ENCODE measurements at regions not wholly inside any gene's neighbourhood (a gene's known extent, or its start where the extent isn't known, plus 50 kb on each side); places are given as distances from the start of the nearest gene placed in this dataset.
A peak's percentile ranks its signal among the peaks of the same experiment; 100 is the strongest.

GRCh38 chr3:72459588-72459987 lies 388.7 kb downstream of the SHQ1 start:
- DNase-seq (ENCODE audit: low read depth) = no peak

GRCh38 chr3:72458375-72458774 lies 389.9 kb downstream of the SHQ1 start:
- no peak for DNase-seq (ENCODE audit: low read depth)

GRCh38 chr3:72454441-72454840 lies 393.8 kb downstream of the SHQ1 start:
- DNase-seq (ENCODE audit: low read depth) = no peak

GRCh38 chr3:72453706-72454105 lies 394.5 kb downstream of the SHQ1 start:
- DNase-seq (ENCODE audit: low read depth) = no peak

DNA sequence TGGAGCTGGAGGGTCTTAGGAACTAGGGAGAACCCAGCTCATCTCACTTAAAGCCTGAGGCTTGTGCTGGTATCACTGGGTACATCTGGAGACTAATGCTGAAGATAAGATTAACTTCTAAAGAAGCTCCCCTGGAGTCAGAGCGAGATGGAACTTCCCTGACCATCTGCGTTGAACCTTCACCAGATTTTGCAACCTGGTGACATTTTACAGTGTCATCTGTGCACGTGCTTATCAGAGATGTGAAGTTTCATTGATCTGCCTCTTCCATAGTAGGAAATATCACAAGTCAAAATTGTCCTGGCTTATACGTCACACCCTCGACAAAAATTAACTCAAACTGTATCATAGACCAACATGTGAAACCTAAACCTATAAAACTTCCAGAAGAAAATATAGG lies 395.5 kb downstream of the SHQ1 start:
- DNase-seq (ENCODE audit: low read depth) = no peak

GRCh38 chr3:72451841-72452240 lies 396.4 kb downstream of the SHQ1 start:
- DNase-seq (ENCODE audit: low read depth) = no peak

GRCh38 chr3:72449551-72449950 lies 398.7 kb downstream of the SHQ1 start:
- DNase-seq (ENCODE audit: low read depth) = no peak

- DNase-seq (ENCODE audit: low read depth) = no peak
Measured at GRCh38 chr3:72448858-72449257, 399.4 kb downstream of the SHQ1 start.

DNA sequence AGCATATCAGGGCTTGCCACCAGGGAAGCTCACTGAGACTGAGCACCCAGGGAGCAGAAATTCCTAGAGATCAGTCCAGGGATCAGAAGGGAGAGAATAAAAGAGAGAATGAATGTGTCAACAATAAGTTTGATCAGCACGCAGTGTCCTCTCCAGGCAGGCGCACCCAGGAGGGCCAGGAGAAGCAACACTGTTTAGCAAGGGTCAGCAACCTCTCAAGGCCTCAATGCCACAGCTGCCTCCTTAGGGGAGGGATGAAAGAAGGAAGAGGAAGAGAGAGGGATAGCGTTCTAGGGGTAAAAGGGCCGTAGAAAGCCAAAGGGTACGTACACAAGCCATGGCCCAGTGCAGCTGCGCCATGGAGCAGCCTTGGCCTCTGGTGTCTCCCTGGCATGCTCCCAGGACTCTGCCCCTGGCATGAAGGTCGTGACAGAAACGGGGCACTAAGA lies 399.8 kb downstream of the SHQ1 start:
- DNase-seq (ENCODE audit: low read depth) = no peak

- peak; percentile 92 for DNase-seq (ENCODE audit: low read depth)
Measured at GRCh38 chr3:72447059-72447946, 400.9 kb downstream of the SHQ1 start.

DNA sequence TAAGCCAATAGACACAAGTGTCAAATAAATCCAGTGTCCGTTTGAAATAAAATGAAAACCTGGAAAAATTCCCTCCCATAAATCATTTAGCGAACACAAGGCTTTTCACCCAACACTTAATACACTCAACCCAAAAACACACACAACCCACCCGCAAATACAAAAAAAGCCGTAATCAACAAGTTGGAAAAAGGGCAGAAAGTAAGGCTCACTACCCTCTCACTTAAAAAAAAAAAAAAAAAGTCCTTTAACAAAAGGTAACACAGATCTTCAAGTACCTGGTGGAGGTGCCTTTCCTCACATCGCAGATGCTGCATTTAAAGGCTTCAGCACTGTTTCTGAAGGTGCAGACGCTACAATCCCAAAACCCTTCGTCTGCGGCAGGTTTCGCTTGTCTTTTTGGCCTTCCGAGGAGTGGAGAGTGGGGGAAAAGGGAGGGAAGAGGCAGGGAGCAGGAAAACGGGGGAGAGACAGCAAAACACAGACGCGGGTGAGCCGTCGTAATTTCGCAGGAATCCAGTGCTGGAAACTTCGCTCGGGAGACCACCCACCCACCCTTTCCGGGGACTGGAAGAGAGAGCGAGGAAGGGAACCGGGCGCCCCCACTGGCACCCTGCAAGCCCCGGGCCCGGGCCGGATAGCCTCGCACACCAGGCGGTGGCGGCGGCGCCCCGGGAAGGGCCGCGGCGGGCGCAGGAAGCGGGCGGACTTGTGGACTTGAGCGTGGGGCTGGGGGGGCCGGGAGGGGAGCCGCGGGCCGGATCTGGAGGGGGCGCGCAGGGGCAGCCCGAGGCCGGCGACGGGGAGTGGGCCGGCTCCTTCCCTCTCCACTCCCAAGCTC lies 401.8 kb downstream of the SHQ1 start, which contains the start of gene RYBP:
Gene RYBP (minus strand): TSS at position 404 of the 841 bp plus-strand sequence.
- DNase-seq (ENCODE audit: low read depth) = no peak

DNA sequence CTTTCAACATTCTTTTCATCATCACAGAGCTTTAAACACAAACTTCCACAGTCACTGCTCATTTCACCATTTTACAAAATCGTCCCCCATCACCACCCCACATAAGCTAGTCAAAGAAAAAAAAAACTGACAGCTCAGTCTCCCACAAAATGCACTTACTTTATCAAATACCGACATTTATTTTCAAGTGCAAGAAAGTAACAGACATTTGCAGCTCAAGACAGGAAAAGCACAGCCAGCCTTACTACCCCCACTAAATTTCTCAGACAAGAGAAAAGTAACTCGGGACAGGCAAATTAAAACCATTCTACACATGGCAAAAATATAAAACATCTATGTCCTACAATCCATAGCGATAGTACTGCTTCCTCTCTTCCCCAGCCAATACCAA lies 402.4 kb downstream of the SHQ1 start:
- no peak for DNase-seq (ENCODE audit: low read depth)

DNA sequence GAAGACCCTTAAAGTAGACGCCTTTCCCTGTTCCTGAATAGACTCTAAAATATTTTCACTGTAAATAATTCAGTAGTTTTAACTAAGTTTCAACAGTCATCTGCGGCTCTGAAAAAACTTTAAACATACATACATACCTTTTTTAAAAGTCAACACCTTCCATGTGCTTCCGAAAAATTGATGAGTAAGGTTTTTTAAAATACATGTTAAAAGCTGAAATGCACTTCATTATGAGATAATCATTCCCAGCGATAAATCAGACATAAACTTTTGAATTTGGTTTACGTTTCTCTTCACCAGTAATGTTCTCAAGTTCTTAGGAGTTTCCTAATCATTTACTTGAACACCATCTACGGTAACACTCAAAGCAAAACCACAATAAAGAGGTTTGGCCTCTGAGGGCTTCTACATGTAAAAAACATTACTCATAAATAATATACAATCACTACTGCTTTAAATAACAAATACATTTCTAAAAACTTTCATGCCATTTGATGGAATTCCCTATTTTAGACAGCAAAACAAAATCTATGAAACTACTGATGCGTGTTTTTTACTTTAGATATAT lies 403.5 kb downstream of the SHQ1 start:
- no peak for DNase-seq (ENCODE audit: low read depth)

DNA sequence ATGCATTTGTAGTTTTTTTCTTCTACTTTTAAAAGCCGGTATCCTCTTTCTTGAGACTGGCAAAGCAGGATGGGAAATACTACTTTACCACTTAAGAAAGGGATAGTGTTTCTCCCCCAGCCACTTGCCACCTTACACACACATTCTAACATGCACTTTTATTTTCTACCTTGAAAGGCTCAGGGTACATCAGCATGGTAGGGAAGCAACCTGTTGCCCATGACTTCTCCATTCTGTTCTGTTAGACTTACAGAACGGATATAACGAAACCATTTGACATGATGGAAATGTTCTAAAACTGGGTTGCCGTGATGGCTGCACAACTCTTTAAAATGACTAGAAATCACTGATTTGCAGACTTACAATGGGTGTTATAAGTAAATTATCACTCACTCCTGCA lies 405.5 kb downstream of the SHQ1 start:
- no peak for DNase-seq (ENCODE audit: low read depth)

DNA sequence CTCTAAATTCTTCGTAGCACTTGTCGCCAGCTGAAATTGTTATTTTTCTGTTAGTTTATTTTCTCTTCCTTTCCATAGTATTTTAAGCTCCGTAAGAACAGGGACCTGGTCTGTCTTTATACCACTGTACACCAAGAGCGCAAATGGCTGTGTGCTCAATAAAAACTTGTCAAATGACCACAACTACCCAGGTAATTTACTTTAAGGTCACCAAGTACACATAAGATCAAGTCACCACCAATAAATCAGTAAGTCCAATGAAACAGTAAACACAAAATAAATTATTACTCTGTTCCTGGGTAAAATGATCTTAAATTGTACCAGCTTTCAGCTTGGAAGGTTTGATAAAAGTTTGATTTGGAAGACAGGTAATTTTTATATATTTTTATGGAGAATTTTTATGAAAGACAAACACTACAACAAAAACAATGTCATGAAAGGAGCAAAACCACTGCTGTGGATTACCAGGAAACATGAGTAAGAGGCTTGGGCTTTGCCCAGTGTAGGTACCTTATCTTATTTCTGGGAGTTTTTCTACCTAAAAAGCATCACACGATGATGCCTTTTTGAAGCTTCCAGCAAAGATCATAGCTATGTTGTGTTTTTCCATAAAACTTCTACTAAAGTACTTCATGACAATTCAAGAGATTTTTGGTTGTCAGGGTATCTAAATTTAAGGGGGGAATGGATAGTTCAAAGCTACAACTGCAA lies 406.8 kb downstream of the SHQ1 start:
- DNase-seq (ENCODE audit: low read depth) = no peak

DNA sequence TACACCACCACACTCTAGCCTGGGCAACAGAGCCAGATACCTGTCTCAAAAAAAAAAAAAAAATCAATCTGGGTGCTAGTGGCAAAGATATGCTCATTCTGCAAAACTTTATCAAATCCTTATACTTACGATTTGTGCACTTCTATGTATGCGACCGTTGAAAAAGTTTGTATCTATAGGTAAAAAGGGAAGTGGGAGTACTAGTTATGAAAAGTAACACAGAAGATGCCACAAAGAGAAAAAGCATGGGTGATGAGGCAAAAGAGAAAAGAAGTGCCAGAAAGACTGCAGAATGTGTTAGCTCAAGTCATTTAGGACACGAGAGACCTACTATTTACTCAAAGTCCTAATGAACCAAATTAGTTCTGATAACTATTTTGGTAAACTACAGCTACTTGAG lies 407.8 kb downstream of the SHQ1 start:
- no peak for DNase-seq (ENCODE audit: low read depth)

- DNase-seq (ENCODE audit: low read depth) = no peak
Measured at GRCh38 chr3:72439321-72440183, 408.7 kb downstream of the SHQ1 start.

DNA sequence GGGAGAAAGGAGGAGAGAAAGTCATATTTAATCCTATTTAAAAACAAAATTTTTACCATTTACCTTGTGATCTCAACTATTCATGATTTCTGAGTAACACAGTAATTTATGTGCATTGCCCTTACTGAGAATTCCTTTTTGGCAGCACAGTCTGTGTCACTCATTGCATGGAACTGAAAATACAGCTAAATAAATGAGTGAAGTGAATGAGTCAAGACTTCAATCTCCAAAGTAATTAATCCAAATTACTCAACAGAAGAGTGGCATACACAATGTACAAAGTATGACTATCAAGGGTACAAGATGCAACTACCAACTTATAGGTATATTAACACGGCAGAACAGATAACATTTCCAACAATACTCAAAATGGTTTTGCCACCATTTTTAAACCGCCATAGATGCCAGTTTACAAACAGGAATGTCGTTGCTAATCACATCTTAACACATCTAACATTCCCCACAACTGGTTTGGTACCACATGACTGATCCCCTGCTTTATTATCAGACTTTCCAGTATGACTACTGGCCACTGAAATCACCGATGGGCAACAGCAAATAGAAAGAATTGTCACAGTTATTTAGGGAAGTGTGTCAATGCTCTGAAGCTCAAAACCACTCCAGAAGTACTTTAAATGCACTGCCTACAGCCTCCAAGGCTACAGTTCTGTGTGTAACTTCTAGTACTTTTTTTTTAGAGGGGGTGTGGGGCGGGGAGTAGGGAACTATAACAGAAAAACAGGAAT lies 410.4 kb downstream of the SHQ1 start:
- no peak for DNase-seq (ENCODE audit: low read depth)

- no peak for DNase-seq (ENCODE audit: low read depth)
Measured at GRCh38 chr3:72436863-72437592, 411.2 kb downstream of the SHQ1 start.

DNA sequence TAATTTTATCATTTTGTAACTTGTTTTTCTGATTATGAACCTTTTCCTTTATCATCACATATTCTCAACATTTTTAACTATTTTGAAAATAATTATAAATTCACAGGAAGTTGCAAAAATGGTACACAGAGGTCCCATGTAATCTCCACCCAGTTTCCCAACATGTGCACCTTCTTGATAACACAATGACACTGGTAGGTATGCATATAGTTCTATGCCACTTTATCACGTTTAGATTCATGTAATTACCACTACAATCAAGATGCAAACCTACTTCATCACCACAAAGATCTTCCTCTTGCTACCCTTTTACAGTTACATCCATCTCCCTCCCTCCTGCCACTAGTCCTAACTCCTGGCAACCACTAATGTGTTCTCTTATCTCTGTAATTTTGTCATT lies 413.9 kb downstream of the SHQ1 start:
- no peak for DNase-seq (ENCODE audit: low read depth)

All from activated T-helper 9 cell treated with anti-CD3 and anti-CD28 coated beads, Interleukin-2, amount 50 U/mL, for 16 hours (primary cell).